Fibroblast of lung (primary cell): ENCODE measurements at regions not wholly inside any gene's neighbourhood (a gene's known extent, or its start where the extent isn't known, plus 50 kb on each side); places are given as distances from the start of the nearest gene placed in this dataset.

Experiments used
- EZH2 ChIP-seq: IDR thresholded peaks from 2 replicates; pipeline ENCODE4 v1.5.1; 2012; ENCODE audit warnings: low read length, control low read depth, mild to moderate bottlenecking; ENCODE audit errors: missing control alignments
- TF ChIP-seq, protein P1 (sequence below), 2 donors: IDR thresholded peaks in 1 of 2; conservative IDR thresholded peaks in 1 of 2; 1 replicate in 1 of 2; 2 replicates in 1 of 2; pipeline ENCODE4 v1.5.1; 2011 to 2012; ENCODE audit warnings: low read length in 2 of 2, control low read depth in 1 of 2, inconsistent platforms in 1 of 2, low read depth in 1 of 2, mild to moderate bottlenecking in 1 of 2

DNA sequence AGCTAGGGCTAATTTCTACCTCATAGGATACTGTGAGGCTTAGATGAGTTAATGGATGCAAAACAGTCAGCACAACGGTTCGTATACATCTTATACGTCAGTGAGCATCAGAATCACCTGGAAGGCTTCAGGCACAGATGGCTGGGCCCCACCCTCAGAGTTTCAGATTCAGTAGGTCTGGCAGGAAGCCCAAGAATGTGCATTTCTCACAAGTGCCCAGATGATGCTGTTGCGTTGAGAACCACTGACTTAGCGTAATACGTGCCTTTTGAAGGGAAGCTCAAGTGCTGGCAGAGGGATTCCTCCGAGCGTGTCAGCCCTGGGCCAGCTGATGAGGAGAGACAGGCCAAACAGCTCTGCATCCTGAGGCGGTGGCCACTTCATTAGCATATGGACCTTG, 117.1 kb upstream of the WWC1 start:
- TF ChIP-seq, protein P1, sequence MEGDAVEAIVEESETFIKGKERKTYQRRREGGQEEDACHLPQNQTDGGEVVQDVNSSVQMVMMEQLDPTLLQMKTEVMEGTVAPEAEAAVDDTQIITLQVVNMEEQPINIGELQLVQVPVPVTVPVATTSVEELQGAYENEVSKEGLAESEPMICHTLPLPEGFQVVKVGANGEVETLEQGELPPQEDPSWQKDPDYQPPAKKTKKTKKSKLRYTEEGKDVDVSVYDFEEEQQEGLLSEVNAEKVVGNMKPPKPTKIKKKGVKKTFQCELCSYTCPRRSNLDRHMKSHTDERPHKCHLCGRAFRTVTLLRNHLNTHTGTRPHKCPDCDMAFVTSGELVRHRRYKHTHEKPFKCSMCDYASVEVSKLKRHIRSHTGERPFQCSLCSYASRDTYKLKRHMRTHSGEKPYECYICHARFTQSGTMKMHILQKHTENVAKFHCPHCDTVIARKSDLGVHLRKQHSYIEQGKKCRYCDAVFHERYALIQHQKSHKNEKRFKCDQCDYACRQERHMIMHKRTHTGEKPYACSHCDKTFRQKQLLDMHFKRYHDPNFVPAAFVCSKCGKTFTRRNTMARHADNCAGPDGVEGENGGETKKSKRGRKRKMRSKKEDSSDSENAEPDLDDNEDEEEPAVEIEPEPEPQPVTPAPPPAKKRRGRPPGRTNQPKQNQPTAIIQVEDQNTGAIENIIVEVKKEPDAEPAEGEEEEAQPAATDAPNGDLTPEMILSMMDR (conservative IDR thresholded peaks at IDR 0.05 in 1 of 2, IDR thresholded peaks at IDR 0.05 in 1 of 2; ENCODE audit: low read depth in 1 of 2, low read length in 2 of 2) = no peak
- TF ChIP-seq EZH2 = no peak
